OCI-LY7 (cell line): ENCODE measurements at regions not wholly inside any gene's neighbourhood (a gene's known extent, or its start where the extent isn't known, plus 50 kb on each side); places are given as distances from the start of the nearest gene placed in this dataset.

ENCODE experiments used
- BruUV-seq: library from RNA; stranded (reverse); fragments of 400-500 nt; replicated peaks from 2 replicates; lab custom pipeline; 2021; lab: Mats Ljungman, UMichigan
- CTCF ChIA-PET: fragments of 300-600 bp; sonication (Branson Sonifier 250); formaldehyde crosslinking; loops from one replicate; lab custom pipeline; 2022; ENCODE audit warnings: antibody characterized with exemption; ENCODE audit not compliant: unreplicated experiment; lab: Charles Lee
- POLR2A ChIA-PET: fragments of 300-600 bp; sonication (Branson Sonifier 250); formaldehyde crosslinking; loops from one replicate; lab custom pipeline; 2022; ENCODE audit warnings: antibody characterized with exemption; lab: Charles Lee
- DNase-seq: peaks from one replicate; pipeline ENCODE4 v3.0.0-alpha.2; 2015; ENCODE audit warnings: low spot score
- H2AFZ ChIP-seq: fragments of 200-600 bp; sonication (generic), shearing (Covaris generic); 2 replicates; pipeline ENCODE4 v1.6.1; 2014; ENCODE audit warnings: mild to moderate bottlenecking, antibody characterized with exemption, low read length, moderate library complexity
- H3K27ac ChIP-seq: fragments of 200-600 bp; sonication (generic); 2 replicates; pipeline ENCODE4 v1.5.1; 2014; ENCODE audit warnings: mixed run types, low read depth, mild to moderate bottlenecking, moderate library complexity, low read length, inconsistent platforms; ENCODE audit not compliant: poor library complexity, severe bottlenecking
- H3K36me3 ChIP-seq: fragments of 200-600 bp; sonication (generic); 2 replicates; pipeline ENCODE4 v1.6.1; 2014; ENCODE audit warnings: mild to moderate bottlenecking, antibody characterized with exemption, low read length, moderate library complexity, mixed read lengths; ENCODE audit not compliant: insufficient read depth
- H3K4me1 ChIP-seq: fragments of 200-600 bp; sonication (generic); 2 replicates; pipeline ENCODE4 v1.5.1; 2014; ENCODE audit warnings: mild to moderate bottlenecking, low read length; ENCODE audit not compliant: insufficient read depth, poor library complexity, severe bottlenecking
- H3K4me2 ChIP-seq: fragments of 200-600 bp; sonication (generic); 2 replicates; pipeline ENCODE4 v1.6.1; 2014; ENCODE audit warnings: mild to moderate bottlenecking, low read length
- H3K4me3 ChIP-seq: fragments of 200-600 bp; sonication (generic); 2 replicates; pipeline ENCODE4 v1.5.1; 2014; ENCODE audit warnings: mild to moderate bottlenecking, low read depth, low read length; ENCODE audit not compliant: poor library complexity, severe bottlenecking
- H3K79me2 ChIP-seq: fragments of 200-600 bp; sonication (generic); 2 replicates; pipeline ENCODE4 v1.6.1; 2016; ENCODE audit warnings: low read depth, mild to moderate bottlenecking, low read length, moderate library complexity, mixed read lengths; ENCODE audit not compliant: insufficient read depth
- H3K9me2 ChIP-seq: fragments of 200-600 bp; sonication (generic); 2 replicates; pipeline ENCODE4 v1.6.1; 2016; ENCODE audit warnings: mild to moderate bottlenecking, low read length, mixed read lengths; ENCODE audit not compliant: insufficient read depth
- H3K9me3 ChIP-seq: fragments of 200-600 bp; sonication (generic); 2 replicates; pipeline ENCODE4 v1.6.1; 2014; ENCODE audit warnings: mild to moderate bottlenecking, mixed run types, low read length, mixed read lengths
- H4K20me1 ChIP-seq: fragments of 200-600 bp; sonication (generic); 2 replicates; pipeline ENCODE4 v1.6.1; 2014; ENCODE audit warnings: mild to moderate bottlenecking, antibody characterized with exemption, low read length, moderate library complexity, mixed read lengths; ENCODE audit not compliant: insufficient read depth
- EZH2phosphoT487 ChIP-seq: fragments of 200-600 bp; sonication (generic); IDR thresholded peaks from 2 replicates; pipeline ENCODE4 v1.6.1; 2018; ENCODE audit warnings: low read depth, borderline replicate concordance, mild to moderate bottlenecking, mixed run types, antibody characterized with exemption, low read length, moderate library complexity, mixed read lengths
- intact Hi-C: fragments of 100-400 bp; cut with micrococcal nuclease; formaldehyde crosslinking; loops from one replicate; pipeline ENCODE4 v1.10.0; 2022; ENCODE audit not compliant: unreplicated experiment
- TF ChIP-seq, protein P1 (sequence below): fragments of 200-600 bp; sonication (generic); conservative IDR thresholded peaks from 2 replicates; pipeline ENCODE4 v1.5.1; 2014; ENCODE audit warnings: mild to moderate bottlenecking, antibody characterized with exemption, low read length, moderate library complexity, mixed read lengths

DNA sequence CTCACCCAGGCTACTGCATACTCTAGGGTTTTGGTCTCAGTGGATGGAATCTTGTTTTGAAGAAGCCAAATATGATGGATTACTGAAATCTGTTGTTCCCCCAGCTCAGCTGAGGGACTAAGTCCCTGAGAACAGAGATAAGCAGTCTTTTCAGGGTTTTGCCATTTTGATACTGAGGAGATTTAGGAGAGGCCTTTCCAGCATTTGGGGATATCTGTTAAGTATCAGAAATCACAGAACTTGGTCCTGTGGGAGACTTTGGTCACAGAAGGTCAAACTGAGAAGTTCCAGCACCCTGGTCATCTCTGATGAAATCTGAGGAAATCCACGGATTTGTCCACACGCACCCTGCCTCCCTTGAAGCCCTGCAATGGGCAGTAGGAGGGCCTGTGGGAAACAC, 181.0 kb upstream of the GADL1 start:
- no TSS peak for BruUV-seq
- no peaks in the 10 kb centered on the region for H3K4me1 ChIP-seq
- TF ChIP-seq, protein P1, sequence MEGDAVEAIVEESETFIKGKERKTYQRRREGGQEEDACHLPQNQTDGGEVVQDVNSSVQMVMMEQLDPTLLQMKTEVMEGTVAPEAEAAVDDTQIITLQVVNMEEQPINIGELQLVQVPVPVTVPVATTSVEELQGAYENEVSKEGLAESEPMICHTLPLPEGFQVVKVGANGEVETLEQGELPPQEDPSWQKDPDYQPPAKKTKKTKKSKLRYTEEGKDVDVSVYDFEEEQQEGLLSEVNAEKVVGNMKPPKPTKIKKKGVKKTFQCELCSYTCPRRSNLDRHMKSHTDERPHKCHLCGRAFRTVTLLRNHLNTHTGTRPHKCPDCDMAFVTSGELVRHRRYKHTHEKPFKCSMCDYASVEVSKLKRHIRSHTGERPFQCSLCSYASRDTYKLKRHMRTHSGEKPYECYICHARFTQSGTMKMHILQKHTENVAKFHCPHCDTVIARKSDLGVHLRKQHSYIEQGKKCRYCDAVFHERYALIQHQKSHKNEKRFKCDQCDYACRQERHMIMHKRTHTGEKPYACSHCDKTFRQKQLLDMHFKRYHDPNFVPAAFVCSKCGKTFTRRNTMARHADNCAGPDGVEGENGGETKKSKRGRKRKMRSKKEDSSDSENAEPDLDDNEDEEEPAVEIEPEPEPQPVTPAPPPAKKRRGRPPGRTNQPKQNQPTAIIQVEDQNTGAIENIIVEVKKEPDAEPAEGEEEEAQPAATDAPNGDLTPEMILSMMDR = no peak
- TF ChIP-seq EZH2phosphoT487 = no peak
- H3K9me3 ChIP-seq = no peaks in the 10 kb centered on the region
- no peaks in the 10 kb centered on the region for H4K20me1 ChIP-seq
- H3K4me3 ChIP-seq = no peak overlapping the region
- POLR2A ChIA-PET = no interaction called here
- H2AFZ ChIP-seq = no peak overlapping the region
- intact Hi-C loops = no loop called here
- H3K9me2 ChIP-seq = no peaks in the 10 kb centered on the region
- CTCF ChIA-PET = no interaction called here
- H3K79me2 ChIP-seq = no peaks in the 10 kb centered on the region
- no peak overlapping the region for H3K4me2 ChIP-seq
- H3K36me3 ChIP-seq = no peaks in the 10 kb centered on the region
- H3K27ac ChIP-seq = no peak overlapping the region
- no peak for DNase-seq

DNA sequence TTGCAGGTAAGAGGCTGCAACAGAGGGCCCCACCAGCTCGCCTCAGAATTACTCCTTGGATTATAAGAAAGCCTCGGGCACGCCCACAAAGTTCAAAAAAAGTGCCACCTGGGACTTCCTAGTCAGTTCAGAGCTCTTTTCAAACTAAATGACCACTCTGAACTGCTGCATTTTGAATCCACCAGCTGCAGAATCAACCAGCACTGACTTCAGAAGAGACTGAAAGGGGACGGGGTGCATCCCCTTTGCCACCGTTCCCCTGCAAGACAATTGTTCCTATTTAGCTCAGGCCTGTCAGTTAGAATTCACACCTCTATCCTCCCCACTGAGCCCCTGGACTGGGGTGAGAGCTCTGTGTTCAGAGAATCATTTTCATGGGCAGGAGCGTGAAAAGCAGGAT, 181.4 kb upstream of the GADL1 start:
- Histone ChIP-seq H3K4me1 (no peaks in the 10 kb centered on the region), H3K27ac (no peak overlapping the region), H3K9me3 (no peaks in the 10 kb centered on the region), H3K9me2 (no peaks in the 10 kb centered on the region), H3K4me2 (no peak overlapping the region), H2AFZ (no peak overlapping the region), H4K20me1 (no peaks in the 10 kb centered on the region), H3K36me3 (no peaks in the 10 kb centered on the region), H3K79me2 (no peaks in the 10 kb centered on the region), H3K4me3 (no peak overlapping the region)
- TF ChIP-seq EZH2phosphoT487 = no peak
- TF ChIP-seq, protein P1 = no peak
- no peak for DNase-seq
- intact Hi-C loops = no loop called here
- ChIA-PET POLR2A (no interaction called here), CTCF (no interaction called here)
- BruUV-seq = no TSS peak

DNA sequence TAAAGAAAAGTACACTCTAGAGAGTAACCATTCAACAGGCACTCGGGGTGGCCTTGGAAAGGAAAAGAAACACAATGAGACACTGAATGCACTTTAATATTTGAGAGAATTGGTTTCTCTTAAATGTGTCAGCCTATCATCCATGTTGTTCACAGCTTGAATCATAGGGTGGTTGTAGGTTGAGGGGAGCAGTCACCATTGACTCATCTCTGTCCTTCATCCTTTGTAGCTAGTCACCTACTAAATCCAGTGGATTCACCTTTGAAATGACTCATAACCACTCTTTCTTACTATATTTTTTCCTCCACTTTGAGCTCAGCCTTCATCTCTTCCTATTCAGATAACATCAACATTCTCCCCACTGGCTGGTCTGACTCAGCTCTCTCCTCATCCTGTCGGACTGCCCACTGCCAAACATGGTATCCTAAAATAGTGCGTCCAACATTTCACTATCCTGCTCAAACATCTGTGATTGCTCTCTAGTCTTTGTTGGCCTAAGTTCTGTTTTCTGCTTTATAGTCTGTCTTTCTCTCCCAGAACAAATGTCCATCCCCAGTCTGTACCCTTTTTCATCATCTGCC, 182.7 kb upstream of the GADL1 start:
- intact Hi-C loops = no loop called here
- CTCF ChIA-PET = no interaction called here
- Histone ChIP-seq H3K36me3 (no peaks in the 10 kb centered on the region), H3K4me1 (no peaks in the 10 kb centered on the region), H3K79me2 (no peaks in the 10 kb centered on the region), H4K20me1 (no peaks in the 10 kb centered on the region), H2AFZ (no peak overlapping the region), H3K9me2 (no peaks in the 10 kb centered on the region), H3K4me3 (no peak overlapping the region), H3K9me3 (no peaks in the 10 kb centered on the region), H3K4me2 (no peak overlapping the region), H3K27ac (no peak overlapping the region)
- POLR2A ChIA-PET = interaction anchor here (1.0 kb wide), 1 partner anchor 11 kb away, joined by 3 read pairs; no protein-coding TSS in a partner anchor
- DNase-seq = no peak
- no peak for TF ChIP-seq EZH2phosphoT487
- TF ChIP-seq, protein P1 = no peak
- BruUV-seq = no TSS peak
